AG08396 (cell line): ENCODE measurements at regions not wholly inside any gene's neighbourhood (a gene's known extent, or its start where the extent isn't known, plus 50 kb on each side); places are given as distances from the start of the nearest gene placed in this dataset.

Source experiments
- DNase-seq: peaks from one replicate; pipeline ENCODE4 v3.0.0; 2012; ENCODE audit warnings: low spot score, mixed read lengths

DNA sequence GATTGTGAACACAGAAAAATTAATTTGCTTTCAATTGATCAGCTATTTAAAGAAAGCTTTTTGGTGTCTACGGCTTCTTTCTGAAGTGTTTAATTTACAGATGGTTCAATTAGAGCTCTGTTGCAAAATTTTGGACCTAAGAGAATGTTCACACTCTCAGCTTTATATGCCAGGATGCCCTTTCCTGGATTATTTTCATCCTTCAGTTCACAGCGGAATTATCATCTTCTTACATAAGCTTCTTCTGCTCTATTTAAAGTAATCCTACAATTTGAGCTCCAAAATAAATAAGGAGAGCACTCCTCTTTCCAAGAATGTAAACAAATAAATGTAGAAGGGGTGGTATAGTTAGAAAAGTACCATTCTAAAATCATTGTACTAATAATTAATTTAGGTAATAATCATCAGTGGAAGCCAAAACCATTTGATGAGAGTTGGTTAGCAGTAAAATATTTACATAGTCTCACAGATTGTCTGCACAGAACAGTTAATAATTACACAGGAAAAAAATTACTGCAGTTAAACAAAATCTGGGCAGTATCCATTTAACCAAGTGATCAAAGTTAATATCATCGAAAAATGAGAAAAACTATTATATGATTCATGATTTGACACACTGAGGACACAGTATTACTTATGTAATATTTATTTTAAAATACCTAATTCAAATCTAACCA is 298.0 kb upstream of the TMEM229A start:
- DNase-seq: no peak

DNA sequence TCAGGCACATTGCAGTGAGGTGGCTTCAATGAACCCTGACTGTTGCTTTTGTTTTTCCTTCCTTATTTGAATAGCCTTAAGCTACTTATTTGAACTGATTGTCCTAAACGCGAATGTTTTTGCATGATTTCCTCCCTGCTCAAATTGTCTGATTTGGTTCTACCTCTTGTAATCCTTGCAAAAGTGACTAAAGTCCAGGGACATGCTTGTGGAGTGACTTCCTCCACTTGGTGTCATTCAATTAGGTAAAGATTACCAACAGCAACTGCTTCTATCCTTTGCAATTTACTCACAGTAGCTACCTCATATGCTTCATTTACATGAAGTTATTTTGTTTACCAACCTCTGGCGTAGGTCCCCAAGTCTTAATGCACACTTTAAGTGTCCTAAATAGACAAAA is 295.9 kb upstream of the TMEM229A start:
- no peak for DNase-seq

DNA sequence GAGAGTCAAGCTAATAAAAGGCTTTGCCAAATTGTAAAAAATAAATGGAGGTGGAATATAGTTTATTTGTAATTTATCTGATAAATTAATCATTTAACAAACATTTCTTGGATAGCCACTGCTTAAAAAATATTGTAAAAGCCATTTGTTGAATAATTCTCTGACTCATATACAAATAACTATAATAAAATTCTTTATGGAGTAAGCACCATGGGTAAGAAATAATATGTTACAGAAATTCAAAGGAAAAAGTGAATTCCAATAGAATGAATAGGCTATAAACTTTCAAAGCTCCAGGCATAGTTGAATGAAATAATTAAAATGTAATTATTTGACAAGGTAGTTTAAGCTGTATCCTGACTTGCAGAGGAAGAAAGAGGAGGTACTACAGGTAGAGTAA is 291.4 kb upstream of the TMEM229A start:
- DNase-seq: no peak

DNA sequence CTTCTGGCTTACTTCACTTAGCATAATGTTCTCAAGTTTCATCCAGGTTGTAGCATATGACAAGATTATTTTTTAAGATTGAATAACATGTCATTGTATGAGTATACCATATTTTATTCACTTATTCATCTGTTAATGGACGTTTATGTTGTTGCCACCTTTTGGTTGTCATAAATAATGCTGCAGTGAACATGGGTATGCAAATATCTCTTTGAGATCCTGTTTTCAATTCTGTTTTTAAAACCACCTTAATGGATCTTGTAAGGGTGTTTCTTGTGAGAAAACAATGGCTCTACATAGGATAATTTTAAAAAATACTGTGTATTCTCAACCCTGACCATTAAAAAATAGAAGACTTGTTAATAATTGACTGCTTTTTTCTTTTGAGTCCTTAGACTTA is 290.7 kb upstream of the TMEM229A start:
- no peak for DNase-seq

DNA sequence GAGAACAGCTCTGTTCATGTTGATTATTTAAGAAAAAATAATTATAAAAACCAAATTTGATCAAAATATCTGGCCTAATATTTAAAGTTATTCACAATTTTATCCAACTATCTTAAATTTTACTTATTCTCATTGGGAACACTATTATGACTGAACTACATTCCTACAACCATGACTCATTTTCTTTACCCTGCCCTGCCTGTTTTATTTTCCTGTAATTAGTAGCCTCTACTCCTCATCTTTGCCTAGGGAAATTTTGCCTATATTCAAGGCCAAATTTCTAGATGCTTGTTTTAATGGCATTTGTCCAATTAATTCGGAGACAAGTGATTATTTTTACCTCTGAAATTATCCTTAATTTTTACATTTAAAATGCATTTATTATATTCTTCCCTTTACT is 289.7 kb upstream of the TMEM229A start:
- peak; percentile 4 for DNase-seq

DNA sequence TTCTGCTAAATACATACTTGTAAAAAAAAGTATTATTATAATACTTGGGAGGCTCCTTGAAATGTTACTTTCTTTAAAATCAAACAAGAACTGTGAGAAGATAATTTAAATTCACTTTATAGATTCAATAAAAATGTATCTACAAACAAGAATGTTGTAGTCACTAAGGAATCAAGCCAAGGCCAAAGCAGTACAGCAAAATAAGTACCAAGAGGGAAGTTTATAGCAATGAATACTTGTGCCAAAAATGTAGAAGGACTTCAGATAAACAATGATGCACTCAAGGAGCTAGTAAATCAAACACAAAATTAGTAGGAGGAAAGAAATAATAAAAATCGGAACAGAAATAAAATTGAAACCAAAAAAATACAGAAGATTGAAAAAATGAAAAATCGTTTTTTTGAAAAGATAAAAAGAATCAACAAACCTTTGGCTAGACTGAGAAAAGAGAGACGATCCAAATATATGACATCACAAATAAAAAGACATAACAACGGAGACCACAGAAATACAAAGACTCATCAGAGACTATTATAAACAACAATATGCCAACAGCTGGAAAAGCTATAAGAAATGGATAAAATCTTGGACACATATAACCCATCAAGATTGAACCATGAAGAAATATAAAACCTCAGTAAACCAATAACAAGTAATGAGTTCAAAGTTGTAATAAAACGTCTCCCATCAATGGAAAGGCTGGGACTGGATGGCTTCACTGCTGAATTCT is 286.0 kb upstream of the TMEM229A start:
- no peak for DNase-seq

DNA sequence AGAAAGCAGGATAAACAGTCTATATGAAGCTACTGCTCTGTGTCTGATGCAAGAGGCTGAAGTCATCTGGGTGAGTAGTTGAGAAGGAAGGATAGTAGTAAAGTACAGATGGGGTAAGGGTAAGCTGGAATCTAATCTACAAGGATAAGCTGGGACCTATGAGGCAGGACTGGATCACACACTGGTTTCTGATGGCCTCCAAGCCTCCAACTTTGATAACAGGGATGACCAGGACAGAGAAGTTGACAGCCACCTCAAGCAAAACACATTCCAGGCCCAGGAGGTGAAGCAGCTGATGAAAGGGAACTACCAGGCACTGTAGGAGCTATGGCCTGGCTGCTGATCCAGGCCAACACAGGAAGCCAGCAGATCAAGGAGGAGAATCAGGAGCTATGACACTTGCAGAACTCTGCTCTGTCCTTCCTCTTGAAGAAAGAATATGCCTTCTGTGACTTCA is 278.1 kb upstream of the TMEM229A start:
- DNase-seq: no peak

DNA sequence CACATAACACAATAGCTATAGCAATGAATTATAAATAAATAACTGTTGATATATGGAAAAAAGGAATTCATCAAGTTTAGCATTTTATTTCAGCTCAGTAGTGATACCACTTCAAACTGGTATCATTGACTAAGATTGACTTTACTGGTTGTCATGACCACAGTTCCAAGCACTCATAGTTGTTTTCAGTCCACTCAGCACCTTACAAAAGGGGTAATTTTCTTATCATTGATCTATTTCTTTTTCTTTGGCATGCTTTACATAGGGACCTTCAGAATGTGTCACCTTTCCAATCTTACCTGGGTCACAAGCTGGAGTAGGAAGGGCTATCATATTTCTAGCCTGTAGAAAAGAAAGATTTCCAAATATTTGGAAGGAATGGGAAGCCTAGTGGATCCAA is 275.5 kb upstream of the TMEM229A start:
- DNase-seq: no peak

DNA sequence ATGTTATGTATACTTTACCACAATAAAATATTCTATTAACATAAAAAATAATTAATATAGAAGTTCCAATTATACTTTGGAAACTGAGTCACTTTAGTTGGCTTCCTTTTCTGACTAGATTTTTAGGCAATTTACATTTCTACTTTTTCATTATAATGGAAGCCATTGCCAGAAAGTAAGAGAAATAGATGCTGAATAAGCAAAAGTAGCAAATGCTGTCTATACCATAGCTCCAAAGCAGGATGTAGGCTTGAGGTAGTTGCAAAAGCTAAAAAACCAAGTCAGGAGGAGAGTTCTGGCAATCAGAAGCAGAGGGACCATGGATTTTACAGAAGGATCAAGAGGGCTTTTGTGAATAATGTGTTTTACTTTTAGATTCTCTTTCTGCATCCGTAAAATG is 262.4 kb upstream of the TMEM229A start:
- DNase-seq: no peak

DNA sequence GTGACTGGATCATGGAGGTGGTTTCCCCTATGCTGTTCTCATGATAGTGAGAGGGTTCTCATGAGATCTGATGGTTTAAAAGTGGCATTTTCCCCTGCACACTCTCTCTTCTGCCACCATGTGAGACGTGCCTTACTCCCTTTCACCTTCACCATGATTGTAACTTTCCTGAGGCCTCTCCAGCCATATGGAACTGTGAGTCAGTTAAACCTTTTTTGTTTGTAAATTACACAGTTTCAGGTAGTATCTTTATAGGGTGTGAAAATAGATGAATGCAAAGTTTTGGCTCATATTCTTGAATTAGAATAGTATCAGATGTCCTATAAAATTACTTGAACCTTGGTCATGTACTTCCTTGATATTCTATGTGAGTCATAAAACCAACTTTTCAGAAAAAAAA is 252.1 kb upstream of the TMEM229A start:
- DNase-seq: no peak

DNA sequence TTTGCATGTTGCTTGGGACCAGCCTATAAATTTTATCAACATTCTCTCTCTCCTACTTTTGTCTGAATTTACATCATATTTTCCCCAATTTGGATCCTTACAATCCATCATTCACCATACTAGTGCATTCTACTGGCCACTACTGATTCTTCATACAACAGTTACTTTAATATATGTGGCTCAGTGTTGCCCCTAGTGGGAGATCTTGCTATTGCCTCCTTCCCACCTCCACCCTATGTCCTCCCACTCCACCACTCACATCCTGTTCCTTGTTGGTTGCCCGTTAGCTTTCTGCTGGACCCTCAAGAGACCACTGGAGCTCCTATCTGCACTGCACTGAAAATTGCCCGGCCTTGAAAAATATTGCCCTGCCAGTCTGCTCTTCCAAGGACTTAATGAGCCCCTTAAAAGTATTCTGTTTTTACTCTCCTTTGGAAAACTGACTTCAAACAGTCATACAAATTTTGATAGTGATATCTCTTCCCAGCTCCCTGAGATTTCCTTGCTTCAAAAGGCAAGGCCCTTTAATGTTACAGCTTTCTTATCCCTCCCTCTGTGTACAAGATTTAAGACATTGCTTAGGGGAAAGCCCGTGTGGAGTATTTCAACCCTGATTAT is 243.2 kb upstream of the TMEM229A start:
- peak; percentile 7 for DNase-seq

DNA sequence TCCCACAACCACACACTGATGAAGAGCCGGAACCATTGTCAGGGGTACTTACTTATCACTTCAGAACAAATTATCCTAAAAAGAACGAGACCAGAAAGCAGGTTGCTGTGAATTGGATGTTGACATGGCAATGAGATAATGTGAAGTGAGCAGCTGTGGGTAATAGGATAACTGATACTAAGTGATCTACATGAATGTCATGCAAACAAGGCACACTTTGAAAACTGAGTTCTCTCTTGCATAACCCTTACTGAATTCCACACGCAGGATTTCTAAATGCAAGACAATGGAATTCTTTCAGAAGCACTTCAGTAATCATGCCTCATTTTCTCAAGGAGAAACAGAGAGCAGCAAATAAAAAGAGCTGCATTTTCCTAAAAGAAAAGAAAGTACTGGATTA is 242.5 kb upstream of the TMEM229A start:
- DNase-seq: no peak

DNA sequence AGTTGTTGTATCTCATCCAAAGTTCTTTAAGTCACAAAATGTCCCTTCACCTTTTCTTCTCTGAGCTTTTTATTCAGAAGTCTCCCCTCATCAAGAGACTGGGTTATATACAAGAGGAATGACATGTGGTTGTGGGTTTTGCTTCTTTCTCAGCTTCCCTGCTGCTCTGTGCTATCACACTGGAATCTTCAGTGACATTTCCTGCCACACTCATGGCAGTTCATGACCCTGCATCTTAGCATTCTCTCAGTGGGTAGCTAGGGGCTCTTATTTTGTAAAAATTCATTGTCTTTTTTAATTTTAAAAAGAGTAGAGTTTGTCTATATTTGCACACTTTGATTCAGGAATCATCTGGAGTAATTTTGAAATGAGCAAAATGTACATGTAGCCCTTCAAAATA is 236.9 kb upstream of the TMEM229A start:
- no peak for DNase-seq

DNA sequence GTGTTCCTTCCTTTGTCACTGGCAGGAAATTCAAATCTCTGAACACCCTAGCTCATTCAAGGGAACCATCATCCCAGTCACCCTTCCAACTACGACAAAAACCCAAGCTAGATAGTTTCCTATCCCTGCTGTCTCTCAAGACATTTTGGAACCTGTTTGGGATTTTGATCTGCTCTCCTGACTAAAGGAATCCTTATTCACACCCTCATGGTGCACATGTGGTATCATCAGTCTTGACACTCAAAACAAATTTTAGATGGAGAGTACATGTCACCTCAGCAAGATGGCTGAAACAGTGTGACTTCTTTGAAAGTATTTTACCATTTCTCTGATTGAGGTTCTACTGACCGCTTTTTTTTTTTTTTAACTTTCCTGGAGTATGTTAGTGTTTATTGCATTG is 234.3 kb upstream of the TMEM229A start:
- DNase-seq: no peak

DNA sequence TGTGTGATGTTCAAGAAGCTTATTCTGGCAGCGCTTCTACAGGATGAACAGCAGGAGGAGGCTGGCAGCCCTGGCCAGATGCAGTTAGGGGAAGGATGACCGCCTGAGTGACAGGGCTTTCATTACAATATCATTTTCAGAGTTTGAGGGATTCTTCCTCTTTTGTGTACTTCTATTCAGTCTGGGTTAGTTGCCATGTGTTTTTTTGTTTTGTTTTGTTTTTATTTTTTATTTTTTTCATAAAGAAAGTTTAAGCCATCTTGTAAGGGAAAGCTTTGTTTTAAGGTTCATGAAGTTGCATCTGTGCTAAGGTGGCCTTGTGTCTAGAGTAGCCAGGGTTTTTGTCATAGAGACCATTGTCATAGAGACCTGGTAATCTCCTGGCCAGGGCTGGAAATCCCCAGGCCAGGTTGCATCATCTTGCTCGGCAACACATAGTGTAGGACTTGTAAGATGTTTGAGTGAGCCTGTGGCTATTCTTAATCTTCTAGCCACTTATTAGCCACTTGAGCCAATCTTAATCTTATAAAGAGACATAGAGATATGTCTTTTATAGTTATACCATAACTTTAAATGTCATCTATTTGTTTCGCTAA is 230.5 kb upstream of the TMEM229A start:
- no peak for DNase-seq

DNA sequence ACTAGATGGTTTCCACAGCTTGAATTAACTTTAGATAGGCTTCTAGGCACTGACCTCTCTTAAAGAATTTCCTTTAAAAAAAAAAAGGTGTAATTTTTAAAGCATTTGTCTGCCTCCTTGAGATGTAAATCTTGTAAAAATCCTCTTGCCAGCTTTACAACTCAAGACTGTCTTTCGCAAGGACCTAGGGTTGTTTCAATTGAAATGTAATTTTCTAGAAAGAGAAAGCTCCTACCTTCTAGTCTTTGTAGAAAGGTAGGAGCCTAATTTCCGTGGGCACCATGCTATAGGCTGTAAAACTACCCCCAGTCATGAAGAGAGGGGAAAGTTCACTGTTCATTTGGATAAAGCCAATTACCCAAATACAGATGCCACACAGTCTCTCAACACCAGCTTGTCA is 228.8 kb upstream of the TMEM229A start:
- no peak for DNase-seq

DNA sequence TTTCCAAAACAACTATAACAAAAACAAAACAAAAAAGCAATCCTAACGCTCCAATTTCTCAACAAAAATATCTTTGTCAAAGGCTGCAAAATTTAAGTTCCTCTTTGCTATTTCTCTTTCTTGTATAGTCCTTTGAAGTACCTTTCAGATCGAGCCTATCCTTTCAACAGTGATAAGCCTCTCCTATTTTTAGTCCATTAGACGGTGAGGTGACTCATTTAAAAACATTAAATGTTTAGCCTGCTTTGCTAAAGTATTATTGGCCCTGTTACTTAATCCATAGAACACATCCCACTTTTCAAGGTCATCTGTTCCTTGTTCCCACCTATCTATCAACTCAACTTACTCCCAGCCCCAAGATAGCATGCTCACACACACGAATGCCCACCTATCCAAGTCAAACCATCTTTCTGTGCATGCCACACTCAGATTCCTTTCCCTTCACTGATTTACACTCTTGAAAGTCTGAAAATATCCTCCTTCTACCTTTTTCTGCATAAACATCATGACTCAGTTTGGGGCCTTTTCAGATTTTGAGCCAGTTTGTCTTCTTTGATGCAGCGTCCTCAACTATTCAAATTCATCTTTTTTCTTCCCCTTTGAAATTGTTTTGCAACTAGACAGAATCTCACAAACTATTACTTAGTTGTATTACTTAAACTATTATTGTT is 224.9 kb upstream of the TMEM229A start:
- DNase-seq: no peak

DNA sequence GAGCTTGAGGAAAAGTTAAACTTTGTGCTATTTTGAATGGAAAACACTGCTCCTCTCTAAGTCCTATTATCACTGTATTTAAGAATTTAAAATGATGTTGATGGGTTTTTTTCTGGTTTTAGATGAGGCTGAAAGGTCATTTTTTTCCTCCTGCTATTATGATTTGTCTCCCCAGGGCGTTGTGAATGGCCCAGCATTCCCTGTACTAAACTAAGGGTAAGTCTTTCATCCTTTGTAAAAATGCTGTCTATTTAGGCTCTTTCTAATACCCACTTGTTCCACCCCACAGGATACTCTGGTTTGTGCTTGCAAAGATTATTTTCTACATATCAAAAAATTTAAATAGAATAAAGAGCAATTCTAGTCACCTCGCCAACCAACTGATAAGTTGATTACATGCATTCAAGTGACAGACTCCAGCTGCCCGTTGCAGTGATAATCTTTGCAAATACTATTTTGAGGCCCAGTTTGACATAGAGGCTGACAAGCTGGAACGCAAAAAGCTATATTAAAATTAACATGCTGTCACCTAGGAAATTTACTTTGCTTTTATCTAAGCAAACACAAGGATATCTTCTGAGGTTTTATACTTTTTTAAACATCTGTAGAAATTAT is 222.3 kb upstream of the TMEM229A start:
- DNase-seq: no peak

DNA sequence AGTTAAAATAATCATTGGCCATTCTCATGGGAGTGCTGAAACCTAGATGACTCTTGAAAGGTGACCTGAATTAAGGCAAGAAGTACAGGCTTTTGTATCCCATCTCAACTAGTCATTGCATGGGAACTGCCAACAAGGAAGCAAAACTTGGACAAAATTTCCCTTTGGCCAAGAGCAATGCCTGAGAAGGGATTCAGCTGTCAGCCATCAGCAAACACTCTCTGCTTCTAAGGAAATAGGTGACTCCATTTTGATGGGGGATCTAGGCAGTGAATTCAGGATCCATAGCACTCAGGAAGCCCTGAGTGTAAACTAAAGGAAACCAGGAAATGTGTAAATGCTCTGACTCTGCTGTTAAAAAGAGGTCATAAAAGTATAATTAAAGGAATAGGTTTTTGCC is 221.5 kb upstream of the TMEM229A start:
- DNase-seq: no peak

DNA sequence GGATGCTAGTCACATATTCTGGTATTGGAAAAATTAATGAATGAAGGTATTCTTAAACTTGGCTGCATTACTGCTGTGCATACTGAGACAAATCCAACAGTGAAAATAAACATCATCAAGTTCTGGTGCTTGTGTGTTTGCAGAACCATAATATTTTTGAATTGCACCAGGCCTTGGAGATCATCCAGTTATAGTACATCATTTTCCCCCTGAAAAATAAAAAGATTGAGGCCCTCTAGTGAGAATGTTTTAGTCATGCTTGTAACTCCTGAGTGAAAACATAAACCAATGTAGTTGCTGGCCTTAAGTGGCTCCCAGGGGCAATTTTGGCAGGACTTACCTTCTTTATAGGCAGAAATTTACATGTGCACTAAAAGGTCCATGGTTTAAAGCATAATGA is 218.8 kb upstream of the TMEM229A start:
- DNase-seq: no peak

DNA sequence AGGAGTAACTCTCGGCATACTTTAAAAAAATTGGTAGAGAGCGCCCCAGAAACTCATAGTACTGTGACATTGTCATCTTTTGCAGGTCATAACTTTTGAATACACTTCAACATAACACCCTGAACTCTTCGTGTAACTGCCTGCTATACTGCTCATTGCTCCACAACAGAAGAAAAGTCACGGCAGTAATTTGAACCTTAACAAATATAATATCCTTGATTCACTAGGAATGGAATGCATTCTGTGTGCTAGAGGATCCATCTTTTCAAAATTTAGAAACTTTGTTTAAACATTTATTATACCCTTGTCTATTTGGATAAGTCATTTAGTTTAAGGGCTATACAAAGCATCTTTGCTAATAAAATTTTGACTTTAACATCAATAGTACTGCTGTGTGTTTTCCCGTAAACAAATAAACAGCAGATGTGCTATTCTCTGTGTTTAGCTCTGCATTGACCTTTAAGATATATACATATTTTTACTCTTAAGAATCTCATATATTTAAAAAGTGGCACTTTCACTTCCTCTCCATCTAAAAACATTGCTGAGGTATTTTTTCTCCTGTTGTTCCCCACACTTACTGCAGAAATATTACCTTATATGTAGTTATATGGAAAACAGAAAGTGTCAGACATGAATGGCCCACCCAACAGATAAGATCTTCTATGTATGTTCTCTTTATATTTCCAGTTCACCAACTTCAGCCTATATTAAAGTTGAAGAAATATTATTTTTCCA is 217.6 kb upstream of the TMEM229A start:
- no peak for DNase-seq
